LNCaP clone FGC (cell line): ENCODE measurements at regions not wholly inside any gene's neighbourhood (a gene's known extent, or its start where the extent isn't known, plus 50 kb on each side); places are given as distances from the start of the nearest gene placed in this dataset.
"Not testable (repeated sequence)": the region's sequence is repeated elsewhere in the genome, so short reads cannot be mapped to it uniquely, and the experiment has no call there.

Source experiments
- DNase-seq: peaks from one replicate; pipeline ENCODE4 v3.0.0-alpha.2; 2011; ENCODE audit warnings: low read depth
- H3K4me3 ChIP-seq: 2 replicates; pipeline ENCODE4 v1.5.1; 2011; ENCODE audit warnings: mild to moderate bottlenecking, low read depth, low read length, control low read depth
- TF ChIP-seq, protein P1 (sequence below): IDR thresholded peaks from 2 replicates; pipeline ENCODE4 v1.5.1; 2012; ENCODE audit warnings: mild to moderate bottlenecking; ENCODE audit not compliant: control insufficient read depth, insufficient read depth; ENCODE audit errors: extremely low read depth

DNA sequence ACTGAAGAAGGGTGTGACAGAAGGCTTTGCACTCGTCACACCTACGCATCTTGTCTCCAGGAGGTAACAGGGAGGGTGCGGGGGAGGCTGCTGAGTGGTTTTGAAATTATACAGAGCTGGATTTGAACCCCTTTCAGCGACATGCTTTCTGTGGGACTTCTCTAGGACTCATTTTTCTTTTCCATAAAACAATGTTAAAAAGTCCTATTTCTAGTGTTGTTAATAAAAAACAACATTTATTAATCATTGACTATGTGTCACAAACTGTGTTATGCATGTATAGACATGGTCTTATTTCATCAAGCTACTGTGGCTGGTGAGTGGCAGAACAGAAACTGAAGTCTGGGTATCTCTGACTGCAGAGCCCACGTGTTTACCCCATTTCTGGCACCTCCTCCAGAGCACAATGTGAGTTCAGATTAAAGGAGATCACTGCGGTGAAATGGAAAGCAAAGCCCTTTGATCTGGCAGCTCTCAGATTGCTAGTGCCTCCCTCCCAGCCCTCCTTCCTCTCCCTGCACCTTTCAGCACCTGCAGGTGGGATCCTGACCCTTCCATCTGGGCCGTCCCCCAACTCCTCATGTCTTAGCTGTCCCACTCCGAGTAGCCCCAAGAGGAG is 315.5 kb upstream of the MYT1L start:
- no peak for DNase-seq
- H3K4me3 ChIP-seq, result no peak overlapping the region

DNA sequence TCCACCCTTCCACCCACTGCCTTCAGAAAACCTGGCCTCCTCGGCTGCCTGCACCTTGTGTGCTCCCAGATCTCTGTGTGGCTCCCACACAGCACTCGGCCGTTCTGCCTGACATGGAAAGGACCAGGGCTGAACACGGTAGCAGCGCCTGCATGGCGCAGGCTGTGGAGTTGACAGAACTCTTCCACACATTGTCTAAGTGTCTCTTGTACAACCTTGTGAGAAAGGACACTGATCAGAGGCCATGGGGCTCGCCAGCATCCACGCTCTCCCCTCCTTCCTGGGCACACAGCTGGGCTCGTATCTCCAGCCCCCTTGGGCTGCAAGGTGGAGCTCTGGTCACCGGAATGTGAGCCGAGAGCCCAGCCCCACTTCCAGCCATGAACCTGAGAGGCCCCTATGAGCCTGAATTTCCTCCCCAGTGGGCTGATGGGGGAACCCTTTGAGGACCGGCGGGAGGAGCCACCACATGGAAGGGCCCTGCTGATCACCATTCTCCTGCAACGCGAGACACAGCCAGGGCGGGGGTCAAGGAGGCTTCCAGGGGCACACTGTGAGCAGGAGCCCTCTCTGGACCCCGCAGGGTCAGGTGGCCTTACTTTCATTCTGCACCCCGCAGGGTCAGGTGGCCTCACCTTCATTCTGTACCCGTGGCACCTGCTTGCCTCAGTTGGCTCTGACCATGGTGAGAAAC is 314.2 kb upstream of the MYT1L start:
- no peak overlapping the region for H3K4me3 ChIP-seq
- DNase-seq, result no peak
- TF ChIP-seq, protein P1, sequence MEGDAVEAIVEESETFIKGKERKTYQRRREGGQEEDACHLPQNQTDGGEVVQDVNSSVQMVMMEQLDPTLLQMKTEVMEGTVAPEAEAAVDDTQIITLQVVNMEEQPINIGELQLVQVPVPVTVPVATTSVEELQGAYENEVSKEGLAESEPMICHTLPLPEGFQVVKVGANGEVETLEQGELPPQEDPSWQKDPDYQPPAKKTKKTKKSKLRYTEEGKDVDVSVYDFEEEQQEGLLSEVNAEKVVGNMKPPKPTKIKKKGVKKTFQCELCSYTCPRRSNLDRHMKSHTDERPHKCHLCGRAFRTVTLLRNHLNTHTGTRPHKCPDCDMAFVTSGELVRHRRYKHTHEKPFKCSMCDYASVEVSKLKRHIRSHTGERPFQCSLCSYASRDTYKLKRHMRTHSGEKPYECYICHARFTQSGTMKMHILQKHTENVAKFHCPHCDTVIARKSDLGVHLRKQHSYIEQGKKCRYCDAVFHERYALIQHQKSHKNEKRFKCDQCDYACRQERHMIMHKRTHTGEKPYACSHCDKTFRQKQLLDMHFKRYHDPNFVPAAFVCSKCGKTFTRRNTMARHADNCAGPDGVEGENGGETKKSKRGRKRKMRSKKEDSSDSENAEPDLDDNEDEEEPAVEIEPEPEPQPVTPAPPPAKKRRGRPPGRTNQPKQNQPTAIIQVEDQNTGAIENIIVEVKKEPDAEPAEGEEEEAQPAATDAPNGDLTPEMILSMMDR, result no peak

More for the DNA sequence above, 315.5 kb upstream of the MYT1L start:
- TF ChIP-seq, protein P1, result no peak

DNA sequence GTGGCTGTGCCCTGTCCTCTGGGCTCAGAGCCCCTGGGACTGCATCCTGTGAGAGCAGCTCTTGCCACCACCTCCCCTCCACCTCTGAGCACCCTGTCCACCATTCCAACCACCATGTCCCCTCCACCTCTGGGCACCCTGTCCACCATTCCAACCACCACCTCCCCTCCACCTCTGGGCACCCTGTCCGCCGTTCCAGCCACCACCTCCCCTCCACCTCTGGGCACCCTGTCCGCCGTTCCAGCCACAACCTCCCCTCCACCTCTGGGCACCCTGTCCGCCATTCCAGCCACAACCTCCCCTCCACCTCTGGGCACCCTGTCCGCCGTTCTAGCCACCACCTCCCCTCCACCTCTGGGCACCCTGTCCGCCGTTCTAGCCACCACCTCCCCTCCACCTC is 313.7 kb upstream of the MYT1L start:
- not testable (repeated sequence) for H3K4me3 ChIP-seq

DNA sequence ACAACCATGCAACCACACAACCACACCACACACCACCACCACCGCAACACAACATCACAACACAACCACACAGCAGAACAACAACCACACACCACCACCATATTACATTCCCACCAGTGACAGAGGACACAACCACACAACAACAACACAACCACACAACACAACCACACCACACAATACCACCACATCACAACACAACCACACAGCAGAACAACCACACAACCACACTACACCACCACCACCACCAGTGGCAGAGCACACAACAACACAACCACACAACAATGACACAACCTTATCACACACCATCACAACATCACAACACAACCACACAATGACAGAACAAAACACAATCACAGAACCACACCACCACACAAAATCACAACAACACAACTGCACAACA is 313.0 kb upstream of the MYT1L start:
- H3K4me3 ChIP-seq, result no peak overlapping the region
- TF ChIP-seq, protein P1, result no peak
- DNase-seq, result no peak

More for the DNA sequence above, 313.7 kb upstream of the MYT1L start:
- DNase-seq, result not testable (repeated sequence)

DNA sequence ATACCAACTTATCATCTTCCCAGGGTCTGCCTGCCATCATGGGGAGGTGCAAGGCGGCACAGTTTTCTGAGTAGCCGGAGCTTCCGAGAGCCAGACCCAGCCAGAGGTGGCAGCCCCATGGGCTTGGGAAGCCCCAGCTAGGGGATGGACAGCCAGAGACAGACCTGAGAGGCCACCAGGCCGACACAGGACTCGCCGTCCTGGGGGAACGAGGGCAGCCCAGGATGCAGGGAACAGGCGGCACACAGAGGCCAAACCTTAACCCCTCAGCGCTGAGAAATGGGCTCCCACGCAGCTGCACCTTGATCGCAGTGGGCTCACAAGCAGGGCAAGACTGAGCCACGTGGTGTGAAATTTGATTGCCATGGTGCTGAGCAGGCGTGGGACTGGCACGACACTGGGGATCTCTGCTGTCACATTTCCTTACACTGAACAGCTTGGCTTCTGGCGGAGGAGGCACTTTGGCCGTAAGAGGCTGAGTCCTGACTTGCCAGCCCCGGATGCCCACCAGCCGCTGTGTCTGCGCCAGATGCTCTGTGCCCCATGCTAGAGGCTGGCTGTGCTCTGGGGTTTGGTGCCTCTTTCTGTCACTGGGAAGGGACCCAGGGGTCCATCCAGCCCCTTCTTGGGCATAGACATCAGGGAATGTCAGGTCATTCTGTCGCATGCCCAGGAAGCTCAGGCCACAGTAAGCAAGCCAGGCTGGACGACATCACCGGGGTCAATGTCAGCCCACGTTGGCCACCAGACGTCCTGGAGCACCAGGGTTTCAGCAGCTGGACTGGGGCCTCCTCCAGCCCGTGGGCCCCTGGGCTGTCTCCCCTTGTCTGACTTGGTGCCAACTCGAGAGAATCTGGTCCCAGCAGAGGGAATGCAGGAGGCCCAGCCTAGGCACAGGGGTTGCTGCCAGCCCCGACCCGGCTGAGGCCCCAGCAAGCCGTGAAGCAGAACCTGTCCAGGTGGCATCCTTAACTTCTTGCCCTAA is 312.1 kb upstream of the MYT1L start:
- H3K4me3 ChIP-seq, result no peak overlapping the region
- DNase-seq, result no peak
- TF ChIP-seq, protein P1, result no peak

DNA sequence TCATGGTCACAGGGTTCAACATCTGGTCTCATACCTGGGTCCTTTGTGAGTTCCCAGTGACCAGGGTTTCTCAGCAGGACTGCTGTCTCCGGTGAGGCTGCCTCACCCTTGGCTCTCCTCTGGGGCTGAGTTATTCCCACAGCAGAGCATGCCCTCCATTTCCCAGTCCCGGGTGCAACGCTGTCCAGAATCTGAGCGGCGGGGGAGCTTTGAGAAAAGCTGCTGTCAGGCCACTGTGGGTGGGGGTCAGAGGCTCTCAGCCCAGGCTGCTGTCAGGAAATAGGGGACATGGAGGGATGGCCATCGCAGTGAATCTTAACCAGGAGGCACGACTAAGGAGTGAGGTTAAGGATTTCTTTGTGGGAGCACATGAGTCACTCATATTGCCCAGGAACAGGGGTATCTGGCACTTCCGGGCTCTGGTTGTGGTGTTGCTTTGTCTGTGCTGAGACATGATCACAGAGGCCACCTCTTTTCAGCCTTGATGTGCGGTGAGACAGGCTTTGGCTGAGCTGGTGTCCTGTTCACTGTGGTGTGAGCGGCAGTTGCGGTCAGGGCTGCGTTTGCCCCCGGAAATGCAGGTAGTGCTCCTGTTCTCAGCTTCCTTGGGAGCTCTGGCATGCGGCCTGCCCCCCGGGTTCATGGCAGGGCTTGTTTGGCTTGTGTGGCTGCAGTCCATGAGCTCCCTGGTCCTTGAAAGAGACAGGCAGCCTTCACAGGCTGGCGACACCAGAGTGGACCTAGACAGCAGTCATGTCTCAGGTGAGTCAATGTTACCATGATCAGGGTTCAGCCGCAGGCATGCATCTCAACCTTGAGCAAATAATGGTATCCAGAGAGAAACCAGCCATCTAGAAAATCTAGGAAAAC is 310.7 kb upstream of the MYT1L start:
- H3K4me3 ChIP-seq, result no peak overlapping the region
- TF ChIP-seq, protein P1, result no peak
- no peak for DNase-seq
